Amygdala (tissue), 56 donors: ENCODE measurements at regions not wholly inside any gene's neighbourhood (a gene's known extent, or its start where the extent isn't known, plus 50 kb on each side); places are given as distances from the start of the nearest gene placed in this dataset.
A peak's percentile ranks its signal among the peaks of the same experiment; 100 is the strongest.

Source experiments
- DNase-seq, 56 donors: peaks; one replicate each; lab custom pipeline; 2025; lab: John Stamatoyannopoulos, UW

GRCh38 chr7:130908345-130909160 is 174.5 kb upstream of the KLF14 start:
- no peak for DNase-seq

- DNase-seq, result no peak
Observed at GRCh38 chr7:130909161-130909836, 175.3 kb upstream of the KLF14 start.

- DNase-seq, result no peak
Observed at GRCh38 chr7:130909881-130910672, 176.1 kb upstream of the KLF14 start.

GRCh38 chr7:130910949-130911944 is 177.2 kb upstream of the KLF14 start:
- DNase-seq, result no peak

- DNase-seq, result no peak
Observed at GRCh38 chr7:130912082-130912861, 178.3 kb upstream of the KLF14 start.

- peak in 19 of 56 donors; percentile 16 to 70 (median 34) for DNase-seq
Observed at GRCh38 chr7:130912862-130913638, 179.0 kb upstream of the KLF14 start.

GRCh38 chr7:130913639-130914553 is 179.9 kb upstream of the KLF14 start:
- peak in 1 of 56 donors; percentile 63 for DNase-seq

GRCh38 chr7:130914554-130915294 is 180.7 kb upstream of the KLF14 start:
- no peak for DNase-seq

GRCh38 chr7:130917669-130918128 is 183.7 kb upstream of the KLF14 start:
- no peak for DNase-seq

- no peak for DNase-seq
Observed at GRCh38 chr7:130918129-130919052, 184.4 kb upstream of the KLF14 start.

- DNase-seq, result no peak
Observed at GRCh38 chr7:130919316-130920103, 185.5 kb upstream of the KLF14 start.

GRCh38 chr7:130920122-130920521 is 186.1 kb upstream of the KLF14 start:
- no peak for DNase-seq

GRCh38 chr7:130921391-130922180 is 187.6 kb upstream of the KLF14 start:
- peak in 53 of 56 donors; percentile 39 to 91 (median 68) for DNase-seq
